Inferior parietal cortex (tissue), 1 donor: ENCODE measurements at regions not wholly inside any gene's neighbourhood (a gene's known extent, or its start where the extent isn't known, plus 50 kb on each side); places are given as distances from the start of the nearest gene placed in this dataset.
A peak's percentile ranks its signal among the peaks of the same experiment; 100 is the strongest.

Source experiments
- DNase-seq: peaks from one replicate; pipeline ENCODE4 v3.0.0-alpha.2; 2016; ENCODE audit errors: extremely low spot score

GRCh38 chr1:168631671-168632400 is 55.4 kb downstream of the XCL1 start:
- DNase-seq, result no peak

- no peak for DNase-seq
Measured at GRCh38 chr1:168634951-168635532, 58.6 kb downstream of the XCL1 start.

GRCh38 chr1:168636200-168636599 is 59.8 kb downstream of the XCL1 start:
- DNase-seq, result no peak

GRCh38 chr1:168636642-168637111 is 60.3 kb downstream of the XCL1 start:
- no peak for DNase-seq

GRCh38 chr1:168637350-168637991 is 61.1 kb downstream of the XCL1 start:
- DNase-seq, result peak; percentile 63

GRCh38 chr1:168638884-168639283 is 62.5 kb downstream of the XCL1 start:
- no peak for DNase-seq

- DNase-seq, result no peak
Measured at GRCh38 chr1:168640182-168640581, 63.8 kb downstream of the XCL1 start.

GRCh38 chr1:168640836-168641235 is 64.4 kb downstream of the XCL1 start:
- DNase-seq, result no peak

GRCh38 chr1:168643152-168643551 is 66.7 kb downstream of the XCL1 start:
- DNase-seq, result no peak
